Retina (tissue), 1 donor: ENCODE measurements at regions not wholly inside any gene's neighbourhood (a gene's known extent, or its start where the extent isn't known, plus 50 kb on each side); places are given as distances from the start of the nearest gene placed in this dataset.
A peak's percentile ranks its signal among the peaks of the same experiment; 100 is the strongest.
"Not testable (repeated sequence)": the region's sequence is repeated elsewhere in the genome, so short reads cannot be mapped to it uniquely, and the experiment has no call there.

Source experiments
- DNase-seq: peaks from one replicate; pipeline ENCODE4 v3.0.0-alpha.2; 2016

- DNase-seq: no peak
These were observed 55.6 kb downstream of the SOWAHC start for GRCh38 chr2:109669731-109670130.

GRCh38 chr2:109670556-109671411 is 56.6 kb downstream of the SOWAHC start:
- DNase-seq: no peak

- no peak for DNase-seq
These were observed 60.9 kb downstream of the SOWAHC start for GRCh38 chr2:109674894-109675534.

GRCh38 chr2:109675666-109676345 is 61.6 kb downstream of the SOWAHC start:
- DNase-seq: no peak

- DNase-seq: no peak
These were observed 62.3 kb downstream of the SOWAHC start for GRCh38 chr2:109676346-109676902.

GRCh38 chr2:109677121-109677731 is 63.1 kb downstream of the SOWAHC start:
- DNase-seq: not testable (repeated sequence)

- DNase-seq: peak; percentile 46
These were observed 63.8 kb downstream of the SOWAHC start for GRCh38 chr2:109677835-109678580.

- DNase-seq: not testable (repeated sequence)
These were observed 64.6 kb downstream of the SOWAHC start for GRCh38 chr2:109678724-109679201.

- no peak for DNase-seq
These were observed 65.1 kb downstream of the SOWAHC start for GRCh38 chr2:109679225-109679624.

GRCh38 chr2:109679626-109680025 is 65.5 kb downstream of the SOWAHC start:
- no peak for DNase-seq

- no peak for DNase-seq
These were observed 66.5 kb downstream of the SOWAHC start for GRCh38 chr2:109680523-109681297.

- DNase-seq: no peak
These were observed 67.6 kb downstream of the SOWAHC start for GRCh38 chr2:109681633-109682380.

GRCh38 chr2:109683452-109683851 is 69.3 kb downstream of the SOWAHC start:
- DNase-seq: no peak

GRCh38 chr2:109685453-109685852 is 71.3 kb downstream of the SOWAHC start:
- no peak for DNase-seq

- DNase-seq: no peak
These were observed 72.8 kb downstream of the SOWAHC start for GRCh38 chr2:109686921-109687320.

GRCh38 chr2:109689182-109689930 is 75.2 kb downstream of the SOWAHC start:
- no peak for DNase-seq

GRCh38 chr2:109689973-109690372 is 75.8 kb downstream of the SOWAHC start:
- DNase-seq: no peak

GRCh38 chr2:109690457-109690821 is 76.3 kb downstream of the SOWAHC start:
- no peak for DNase-seq

GRCh38 chr2:109690822-109691541 is 76.8 kb downstream of the SOWAHC start:
- DNase-seq: no peak
